Right lobe of liver (tissue), 4 donors: ENCODE measurements at regions not wholly inside any gene's neighbourhood (a gene's known extent, or its start where the extent isn't known, plus 50 kb on each side); places are given as distances from the start of the nearest gene placed in this dataset.

ENCODE experiments used
- CTCF ChIP-seq, 4 donors: fragments of 200-600 bp in 3 of 4; fragments of 450-650 bp in 1 of 4; IDR thresholded peaks; one replicate each; pipeline versions ENCODE4 v1.5.1 to v1.8.0; 2016 to 2022; ENCODE audit warnings: antibody characterized with exemption in 4 of 4, mild to moderate bottlenecking in 2 of 4
- POLR2A ChIP-seq: fragments of 450-650 bp; IDR thresholded peaks from one replicate; pipeline ENCODE4 v1.6.1; 2017; ENCODE audit warnings: antibody characterized with exemption, mild to moderate bottlenecking
- donor health status: DM: no; HTN: no; CAD: no.
- donor health status: DM: no; HTN: no; CAD: no.
- donor health status: DM: no; HTN: yes; CAD: no.

GRCh38 chr1:229857585-229857984 is 209.5 kb upstream of the GALNT2 start:
- TF ChIP-seq CTCF (IDR thresholded peaks at IDR 0.05): no peak
- TF ChIP-seq POLR2A: no peak
